ENCODE measurements at regions not wholly inside any gene's neighbourhood (a gene's known extent, or its start where the extent isn't known, plus 50 kb on each side); places are given as distances from the start of the nearest gene placed in this dataset.

- Histone ChIP-seq H3K9me3 (replicated peaks; ENCODE audit: control insufficient read depth, insufficient read depth, low read length) (no peaks in the 10 kb centered on the region), H3K4me2 (ENCODE audit: insufficient read depth, low read length) (no peak overlapping the region), H3K36me3 (ENCODE audit: control insufficient read depth in 2 of 2, extremely low read depth in 1 of 2, insufficient read depth in 2 of 2, low read length in 2 of 2) (no peaks in the 10 kb centered on the region), H3K4me3 (replicated peaks in 1 of 3; ENCODE audit: insufficient read depth in 1 of 3, low read depth in 1 of 3, low read length in 3 of 3) (no peak overlapping the region), H3K9me1 (replicated peaks; ENCODE audit: control insufficient read depth, extremely low read depth, insufficient read depth, low read length) (no peaks in the 10 kb centered on the region), H3K27me3 (ENCODE audit: control insufficient read depth in 2 of 2, insufficient read depth in 2 of 2, low read length in 2 of 2) (no peaks in the 10 kb centered on the region), H3K27ac (ENCODE audit: insufficient read depth, low read depth, low read length) (no peak overlapping the region), H3K79me2 (ENCODE audit: control insufficient read depth, insufficient read depth, low read length) (no peaks in the 10 kb centered on the region), H3K9ac (replicated peaks; ENCODE audit: extremely low read depth, insufficient read depth, low read length) (no peak overlapping the region), H4K20me1 (replicated peaks; ENCODE audit: control insufficient read depth, extremely low read depth, insufficient read depth, low read length) (no peaks in the 10 kb centered on the region), H2AFZ (ENCODE audit: low read depth, low read length) (no peak overlapping the region), H3K4me1 (ENCODE audit: control insufficient read depth, extremely low read depth, insufficient read depth, low read length) (no peaks in the 10 kb centered on the region)
- TF ChIP-seq POLR2AphosphoS5 (IDR thresholded peaks at IDR 0.05; ENCODE audit: insufficient read depth, low read depth, low read length) (no peak), MAX (IDR thresholded peaks at IDR 0.05; ENCODE audit: insufficient read depth, insufficient read length) (no peak), POLR2A (IDR thresholded peaks at IDR 0.05; ENCODE audit: low read depth, low read length) (no peak), MYC (IDR thresholded peaks at IDR 0.05; ENCODE audit: low read depth, low read length) (no peak), JUN (IDR thresholded peaks at IDR 0.05; ENCODE audit: borderline replicate concordance, insufficient read depth, insufficient read length, low read depth) (no peak), GATA2 (IDR thresholded peaks at IDR 0.05; ENCODE audit: insufficient read depth, insufficient read length, low read depth, low read length) (no peak), FOS (IDR thresholded peaks at IDR 0.05; ENCODE audit: borderline replicate concordance, insufficient read depth, low read length) (no peak), CTCF (IDR thresholded peaks at IDR 0.05; ENCODE audit: extremely low read depth in 1 of 2, insufficient read depth in 1 of 2, low read depth in 1 of 2, low read length in 2 of 2) (no peak), EZH2 (IDR thresholded peaks at IDR 0.05; ENCODE audit: borderline replicate concordance, low read depth, low read length, severe bottlenecking) (no peak)
- dilution Hi-C loops (cut with MboI; ENCODE audit: extremely low pct_ligation_motif_present, low sequenced_read_pairs): no loop called here
- CTCF ChIA-PET: no interaction called here
- BruUV-seq (replicated peaks): no TSS peak
- POLR2A ChIA-PET: no interaction called here
- FAIRE-seq: no peak
- intact Hi-C loops (cut with micrococcal nuclease): no loop called here
- no peak for DNase-seq (ENCODE audit: low read depth, low spot score)
Observed at GRCh38 chr2:11896386-11896785, 150.0 kb downstream of the LPIN1 start.

Data from endothelial cell of umbilical vein (primary cell).